GM21825 (cell line): ENCODE measurements at regions not wholly inside any gene's neighbourhood (a gene's known extent, or its start where the extent isn't known, plus 50 kb on each side); places are given as distances from the start of the nearest gene placed in this dataset.

Experiments
- ATAC-seq: cut with Tn5 transposase; IDR thresholded peaks from one replicate; pipeline ENCODE4 v1.9.1; 2021; ENCODE audit warnings: mild to moderate bottlenecking, moderate library complexity; ENCODE audit not compliant: unreplicated experiment

DNA sequence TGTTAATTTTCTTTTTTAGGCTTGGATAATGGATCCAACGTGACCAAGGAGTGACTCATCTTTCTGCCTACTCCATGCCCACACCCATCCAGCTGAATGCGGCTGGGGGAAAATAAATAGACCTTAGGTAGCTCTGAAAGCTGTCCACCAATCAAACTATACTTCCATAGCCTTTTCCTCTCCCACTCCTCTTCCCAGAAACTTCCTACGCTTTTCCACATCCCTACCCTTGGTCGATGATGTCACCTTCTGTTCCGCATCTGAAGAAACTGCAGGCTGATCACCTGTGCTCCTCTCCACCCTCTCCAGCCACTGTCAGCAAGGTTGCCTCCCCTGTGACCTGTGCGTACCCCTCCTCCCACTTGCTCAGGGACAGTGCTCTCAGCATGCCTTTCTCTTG lies 359.8 kb upstream of the KLF6 start:
- no peak for ATAC-seq

DNA sequence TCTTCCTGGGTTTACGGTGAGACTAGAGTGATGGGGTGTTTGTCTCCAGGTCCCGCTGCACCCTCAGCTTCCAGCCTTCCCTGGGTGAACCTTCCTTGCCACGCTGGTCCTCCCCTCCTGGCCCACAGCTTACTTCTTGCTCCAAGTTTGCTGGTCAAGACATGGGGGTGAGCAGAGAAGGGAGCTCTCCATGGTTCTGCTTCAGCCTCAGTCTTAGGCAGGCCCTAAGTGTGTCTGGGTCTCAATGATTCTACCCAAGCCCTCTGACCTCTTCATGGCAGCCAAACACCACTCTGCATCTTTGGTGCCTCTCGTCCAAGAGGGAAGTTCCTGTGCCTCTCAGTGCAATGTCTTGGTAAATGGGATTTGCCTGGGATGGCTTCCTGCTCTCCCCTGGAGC lies 356.5 kb upstream of the KLF6 start:
- no peak for ATAC-seq

DNA sequence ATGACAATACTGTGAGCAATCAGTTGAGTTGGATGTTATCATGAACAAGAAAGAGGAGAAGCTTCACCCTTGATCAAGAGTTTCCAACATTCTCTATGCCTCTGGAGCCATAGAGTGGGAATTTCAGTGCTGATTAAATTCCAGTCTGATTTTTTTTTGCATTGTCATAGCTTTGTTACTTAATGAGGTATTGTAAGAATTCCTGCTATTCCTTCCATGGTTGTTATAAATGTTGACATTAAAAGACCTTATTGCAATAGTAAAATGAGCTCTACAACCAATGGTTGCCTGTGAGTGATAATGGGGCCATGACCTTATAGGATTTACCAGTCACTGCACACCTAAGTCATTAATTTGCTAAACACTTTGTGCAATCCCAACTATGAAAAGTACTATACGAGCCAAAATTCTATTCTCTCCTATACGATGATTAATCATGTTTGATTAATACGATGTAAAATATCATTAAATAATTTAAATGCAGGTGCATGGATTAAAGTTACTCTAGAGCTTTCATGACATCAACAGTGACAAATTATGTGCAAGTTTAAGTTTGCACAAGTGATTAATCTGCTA lies 353.2 kb upstream of the KLF6 start:
- ATAC-seq = no peak

DNA sequence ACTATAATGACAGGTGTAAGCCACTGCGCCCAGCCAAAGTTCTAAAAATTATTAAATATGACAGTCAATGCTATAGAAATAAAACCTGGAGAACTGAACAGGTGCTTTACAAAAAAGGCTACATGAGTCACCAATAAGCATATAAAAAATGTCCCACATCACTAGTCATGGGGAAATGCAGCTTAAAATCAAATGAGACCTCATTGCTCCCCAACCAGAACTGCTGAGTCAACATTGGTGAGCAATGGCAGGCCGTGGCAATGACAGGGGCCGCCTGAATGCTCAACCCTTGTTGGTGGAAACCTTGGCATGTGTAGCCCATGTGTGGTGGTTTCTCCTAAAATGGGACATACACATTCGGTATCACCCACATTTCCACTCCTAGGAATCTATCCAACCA lies 352.3 kb upstream of the KLF6 start:
- ATAC-seq = no peak

DNA sequence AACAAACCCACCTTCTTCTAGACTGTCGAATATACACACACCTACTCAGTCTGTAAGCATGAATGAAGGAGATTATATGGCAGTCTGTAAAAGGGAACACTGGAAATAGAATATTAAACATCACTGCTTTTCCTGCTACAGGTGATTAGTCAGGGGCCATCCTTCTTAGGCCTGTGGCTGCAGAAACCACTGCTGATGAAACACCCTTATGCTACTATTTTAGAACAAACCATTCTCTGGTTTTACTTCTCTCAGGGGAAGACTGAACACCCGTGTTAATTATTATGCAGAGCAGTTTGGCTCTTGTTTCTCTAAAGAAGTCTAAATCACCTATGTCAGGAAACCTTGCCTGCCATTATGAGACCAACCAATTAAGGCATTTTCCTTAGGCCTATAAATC lies 351.1 kb upstream of the KLF6 start:
- peak; percentile 88 for ATAC-seq

DNA sequence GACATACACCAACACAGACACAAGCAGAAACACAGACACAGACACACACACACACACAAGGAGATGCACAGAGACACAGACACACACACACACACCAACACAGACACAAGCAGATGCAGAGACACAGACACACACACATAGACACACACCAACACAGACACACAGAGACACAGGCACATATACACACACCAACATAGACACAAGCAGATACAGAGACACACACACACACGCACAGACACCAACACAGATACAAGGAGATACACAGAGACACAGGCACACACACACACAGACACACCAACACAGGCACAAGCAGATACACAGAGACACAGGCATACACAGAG lies 347.2 kb upstream of the KLF6 start:
- no peak for ATAC-seq

DNA sequence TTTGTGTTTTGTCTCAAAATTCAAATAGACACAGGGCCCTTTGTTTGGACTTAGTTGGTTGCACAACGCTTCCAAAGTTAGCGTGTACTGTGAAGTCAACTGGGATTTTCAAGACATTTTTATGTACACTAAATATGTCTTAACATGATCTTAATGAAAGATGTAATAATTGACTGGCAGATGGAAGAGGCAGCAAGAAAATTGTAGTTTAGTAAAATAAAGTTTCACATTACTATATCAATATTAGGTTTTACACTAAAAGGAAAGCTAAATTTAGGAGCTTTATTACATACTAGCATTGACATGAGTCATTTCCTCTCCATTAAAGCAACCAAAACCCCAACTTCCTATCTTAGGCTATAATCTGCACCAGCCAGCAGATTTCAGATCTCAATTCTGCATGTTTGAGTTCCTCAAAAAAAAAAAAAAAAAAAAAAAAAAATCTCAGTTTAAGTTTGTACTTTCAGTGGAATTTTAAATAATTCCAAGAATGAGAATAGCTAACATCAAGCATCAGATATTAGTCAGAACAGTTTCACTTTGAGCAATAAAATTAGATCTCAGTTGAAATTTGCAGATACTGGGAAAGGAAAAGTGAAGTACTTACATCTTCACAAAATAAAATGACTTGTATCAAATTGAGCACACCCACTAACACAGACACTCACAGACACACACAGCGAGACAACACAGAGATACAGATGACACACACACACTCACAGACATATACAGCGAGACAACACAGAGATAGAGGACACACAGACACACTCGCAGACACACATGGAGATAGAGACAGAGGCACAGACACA lies 346.6 kb upstream of the KLF6 start:
- ATAC-seq = peak; percentile 43

DNA sequence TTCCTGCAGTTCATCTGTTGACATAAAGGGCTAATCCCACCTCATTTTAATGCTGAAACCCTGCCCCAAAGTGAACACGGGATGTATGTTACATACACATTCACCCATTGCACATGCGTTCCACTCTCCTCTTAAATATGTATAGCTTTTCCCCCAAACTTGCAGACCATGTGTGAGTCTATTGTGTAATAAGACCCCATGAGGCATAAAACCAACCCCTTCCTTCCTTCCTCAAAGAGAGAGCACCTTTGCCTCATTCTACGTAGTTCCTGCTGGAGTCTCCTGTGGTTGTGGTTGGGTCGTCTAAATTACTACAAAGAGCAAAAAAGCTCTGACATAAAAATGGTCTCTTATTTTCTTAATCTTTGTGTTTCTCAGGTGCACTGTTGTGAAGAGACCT lies 345.7 kb upstream of the KLF6 start:
- ATAC-seq = no peak

DNA sequence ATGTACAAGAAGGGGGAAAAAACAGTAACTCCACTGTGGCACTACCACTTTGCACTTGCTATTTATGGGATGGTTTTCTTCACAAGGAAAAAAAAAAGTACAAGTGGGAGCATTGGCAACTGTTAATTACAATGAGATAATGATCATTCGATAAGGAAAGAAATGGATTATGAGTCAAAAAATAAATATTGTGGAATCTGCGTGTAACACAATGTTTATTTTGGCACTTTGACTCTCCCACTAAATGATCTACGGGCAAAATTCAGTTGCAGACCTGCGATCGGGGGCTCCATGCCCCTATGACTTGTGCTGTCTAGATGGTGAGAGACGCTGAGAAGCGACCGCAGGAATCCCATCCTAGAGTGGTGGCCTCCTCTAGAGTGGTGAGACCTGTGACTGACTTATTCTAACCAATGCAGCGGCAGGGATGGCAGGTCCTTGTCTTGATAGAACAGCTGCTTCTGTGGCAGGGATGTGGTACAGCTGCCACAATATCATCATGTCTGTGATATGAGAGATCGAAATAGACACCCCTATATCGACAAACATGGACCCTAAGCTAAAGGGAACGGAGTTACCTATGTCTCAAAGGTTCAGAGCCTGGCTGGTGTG lies 345.0 kb upstream of the KLF6 start:
- no peak for ATAC-seq

DNA sequence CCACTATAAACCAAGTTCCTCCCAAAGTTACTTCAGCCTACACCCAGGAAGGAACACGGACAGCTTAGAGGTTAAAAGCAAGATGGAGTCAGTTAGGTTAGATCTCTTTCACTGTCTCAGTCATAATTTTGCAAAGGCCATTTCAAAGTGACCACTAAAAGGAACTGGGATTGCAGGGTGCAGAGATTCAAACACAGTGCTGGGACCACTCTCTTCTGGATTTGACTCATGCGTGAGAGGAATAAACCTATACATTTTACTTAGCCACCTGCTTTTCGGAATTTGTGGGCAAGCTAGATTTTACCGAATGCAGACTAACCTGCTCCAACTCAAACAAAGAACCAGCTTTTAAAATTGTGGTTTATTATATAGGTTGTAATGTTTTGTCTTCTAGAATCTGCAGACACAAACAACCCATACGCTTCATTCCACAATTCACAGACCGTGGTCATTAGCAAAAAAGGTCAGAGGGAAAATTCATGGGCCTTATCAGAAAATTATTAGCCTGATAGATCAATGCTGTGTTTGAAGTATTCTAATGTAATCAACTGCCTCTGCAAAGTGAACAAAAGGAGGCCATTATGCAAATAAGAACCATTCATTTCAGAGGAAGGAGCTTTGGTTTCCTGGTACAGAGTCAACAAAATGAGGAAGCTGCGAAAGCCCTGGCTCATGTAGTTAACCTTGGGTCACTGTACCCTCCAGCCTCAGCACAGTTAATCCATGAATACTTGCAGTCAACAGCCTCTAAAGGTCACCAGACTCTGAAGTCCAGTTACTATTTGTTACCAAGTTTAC lies 342.7 kb upstream of the KLF6 start:
- ATAC-seq = peak; percentile 70

DNA sequence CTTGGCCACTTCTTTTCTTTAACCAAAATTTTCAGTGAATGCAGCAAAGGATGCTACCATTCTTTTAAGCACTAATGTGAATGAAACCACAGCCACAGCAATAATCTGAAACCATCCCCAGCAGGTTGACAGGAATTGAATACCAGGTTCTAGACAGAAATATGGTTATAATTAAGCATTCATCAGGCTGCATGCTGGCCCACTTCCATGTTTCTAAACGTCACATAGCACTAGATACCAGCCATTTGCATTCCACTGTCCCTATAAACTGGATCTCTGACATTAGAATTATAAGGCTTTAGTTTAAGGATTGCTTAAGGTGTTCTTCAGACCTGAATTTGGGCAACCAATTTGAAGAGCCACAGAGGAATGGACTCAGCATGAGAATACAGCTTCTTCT lies 340.8 kb upstream of the KLF6 start:
- ATAC-seq = no peak

DNA sequence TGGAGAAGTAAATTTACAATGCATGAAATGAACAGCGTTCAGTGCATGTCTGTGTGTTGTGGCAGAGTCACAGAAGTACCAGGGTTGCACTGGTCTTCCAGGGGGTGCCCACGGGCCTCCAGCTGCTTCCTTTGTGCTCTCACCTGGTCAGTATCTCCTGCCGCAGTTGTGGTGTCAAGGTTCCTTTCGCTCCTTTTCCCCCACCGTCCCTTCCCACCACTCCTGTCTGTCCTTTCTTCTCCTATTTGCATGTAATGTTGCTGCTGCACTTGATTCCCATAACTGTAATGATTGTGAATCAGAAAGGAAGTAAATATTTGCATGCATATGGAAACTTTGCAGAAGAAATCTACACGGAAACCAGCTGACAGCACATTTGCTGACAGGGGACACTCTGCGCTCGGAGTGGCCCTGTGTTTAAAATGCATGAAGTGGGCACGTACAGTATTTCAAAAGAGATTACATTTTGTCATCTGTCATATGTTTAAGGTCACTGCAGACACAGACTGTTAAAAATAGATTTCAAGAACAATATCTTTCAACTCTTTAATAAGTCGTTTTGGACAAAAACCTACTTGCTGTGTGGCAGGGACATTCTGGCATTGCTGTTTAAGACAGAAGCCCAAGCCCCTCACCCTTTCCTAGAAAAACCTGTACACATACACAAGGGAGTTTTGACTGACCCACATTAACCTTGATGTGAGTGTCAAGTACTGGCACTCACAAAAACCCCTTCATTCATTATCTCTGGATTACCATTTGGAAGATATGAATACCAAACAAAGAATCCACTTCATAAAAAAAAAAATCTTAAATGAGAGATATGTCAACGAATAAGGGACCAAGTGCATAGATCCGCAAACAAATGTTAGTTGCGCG lies 336.7 kb upstream of the KLF6 start:
- peak; percentile 69 for ATAC-seq

DNA sequence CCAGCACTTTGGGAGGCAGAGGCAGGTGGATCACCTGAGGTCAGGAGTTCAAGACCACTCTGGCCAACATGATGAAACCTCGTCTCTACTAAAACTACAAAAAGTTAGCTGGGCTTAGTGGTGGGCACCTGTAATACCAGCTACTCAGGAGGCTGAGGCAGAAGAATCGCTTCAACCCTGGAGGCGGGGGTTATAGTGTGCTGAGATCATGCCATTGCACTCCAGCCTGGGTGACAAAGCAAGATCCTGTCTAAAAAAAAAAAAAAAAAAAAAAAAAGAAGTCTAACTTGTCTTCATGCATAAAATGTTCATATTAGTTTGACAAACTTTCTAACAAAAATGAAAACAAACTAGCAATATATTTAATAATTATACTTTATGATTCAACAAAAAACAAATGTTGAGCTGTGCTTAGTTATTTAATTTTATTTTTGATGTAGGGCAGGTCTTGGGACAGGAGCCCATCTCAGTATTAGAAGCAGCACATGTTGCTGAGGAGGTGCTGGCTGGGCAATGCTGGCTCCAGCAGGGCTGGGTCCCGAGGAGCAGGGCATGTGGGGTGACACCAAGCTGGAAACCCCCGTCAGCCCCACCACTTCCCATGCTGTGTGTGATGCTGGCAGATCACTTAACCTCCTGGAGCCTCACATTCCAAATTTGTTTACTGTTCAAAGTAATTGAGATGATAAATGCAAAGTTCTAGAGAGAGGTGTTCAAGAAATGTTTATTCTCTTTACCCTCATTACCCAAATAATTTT lies 335.3 kb upstream of the KLF6 start:
- no peak for ATAC-seq

DNA sequence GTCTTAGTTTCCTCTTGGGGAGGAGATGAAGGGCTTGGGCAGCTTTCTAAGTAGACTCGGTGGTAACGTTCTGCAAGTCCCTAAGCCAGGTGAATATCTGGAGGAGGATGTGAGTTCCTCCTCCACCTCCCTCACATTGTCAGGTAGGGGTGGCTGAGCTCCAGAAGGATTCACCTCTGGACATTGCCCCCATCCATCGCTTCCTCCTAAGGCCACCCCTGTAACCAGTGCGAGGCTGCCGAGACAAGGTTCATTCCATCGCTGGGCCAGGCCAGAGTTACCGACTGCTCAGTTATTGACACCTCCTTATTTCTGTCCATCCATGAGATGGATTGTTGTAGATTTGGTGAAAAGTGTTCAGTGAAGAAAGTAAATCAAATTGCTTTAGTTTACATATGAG lies 334.1 kb upstream of the KLF6 start:
- no peak for ATAC-seq

DNA sequence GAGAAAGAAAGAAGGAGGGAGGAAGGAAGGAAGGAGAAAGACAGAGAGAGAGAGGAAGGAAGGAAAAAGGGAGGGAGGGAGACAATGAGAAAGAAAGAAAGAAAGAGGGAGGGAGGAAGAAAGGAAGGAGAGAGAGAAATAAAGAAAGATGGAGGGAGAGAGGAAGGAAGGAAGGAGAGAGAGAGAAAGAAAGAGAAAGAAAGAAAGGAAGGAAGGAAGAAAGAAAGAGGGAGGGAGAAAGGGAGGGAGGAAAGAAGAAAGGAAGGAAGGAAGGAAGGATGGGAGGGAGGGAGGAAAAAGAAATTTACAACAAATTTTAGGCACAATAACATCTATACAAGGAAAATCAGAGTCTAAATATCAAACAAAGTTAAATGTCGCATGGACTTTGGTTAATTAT lies 332.6 kb upstream of the KLF6 start:
- ATAC-seq = no peak

DNA sequence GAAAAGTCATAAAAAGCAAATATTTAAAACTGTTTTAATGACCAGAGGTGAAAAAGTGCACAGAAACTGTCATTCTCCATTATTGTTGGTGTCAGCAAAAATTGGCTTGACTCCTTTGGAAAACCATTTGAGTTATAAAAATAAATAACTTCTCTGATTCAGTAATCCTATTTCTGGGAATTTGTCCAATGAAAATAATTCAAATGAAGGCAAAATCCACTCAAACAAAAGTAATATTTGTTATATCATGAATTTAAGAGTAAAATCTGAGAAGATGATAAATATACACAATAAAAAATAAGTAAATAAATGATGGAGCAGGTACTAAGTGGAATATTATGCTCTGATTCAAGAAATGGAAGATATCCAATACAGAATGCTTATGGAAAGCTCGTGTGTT lies 326.6 kb upstream of the KLF6 start:
- ATAC-seq = no peak

DNA sequence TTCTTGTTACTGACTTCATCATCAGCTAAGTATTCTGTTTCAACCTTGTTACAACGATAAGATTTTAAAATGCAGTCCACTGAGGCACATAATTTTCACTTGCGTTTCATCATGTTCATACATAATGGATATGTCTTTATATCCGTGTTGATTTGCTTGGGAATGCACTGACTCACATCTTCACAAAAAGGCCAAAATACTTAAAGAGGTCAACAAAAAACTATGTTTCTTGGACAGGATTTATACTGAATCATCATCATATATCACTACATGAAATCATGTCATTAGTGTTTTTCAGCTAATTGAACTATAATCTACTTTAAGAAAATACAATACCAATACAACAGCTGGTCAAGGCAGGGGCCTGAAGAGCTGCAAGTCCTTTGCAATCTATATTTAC lies 324.5 kb upstream of the KLF6 start:
- ATAC-seq = no peak

DNA sequence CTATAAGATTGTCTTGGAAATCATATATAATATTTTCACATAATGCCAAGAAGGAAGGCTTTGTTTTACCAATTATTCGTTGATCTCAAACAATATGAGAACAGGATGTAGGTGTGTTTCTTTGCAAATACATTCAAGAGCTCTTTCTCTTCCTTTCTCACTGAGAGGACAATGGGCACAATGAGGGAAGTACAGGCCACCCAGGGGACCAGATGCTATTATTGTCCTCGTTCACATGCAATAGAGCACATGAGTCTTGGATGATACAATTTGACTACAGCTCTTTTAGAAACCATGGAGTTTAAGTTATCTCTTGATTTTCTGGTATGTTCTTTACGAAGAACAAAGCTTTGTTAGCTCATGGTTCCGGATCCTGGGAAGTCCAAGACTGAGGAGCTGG lies 323.7 kb upstream of the KLF6 start:
- no peak for ATAC-seq

DNA sequence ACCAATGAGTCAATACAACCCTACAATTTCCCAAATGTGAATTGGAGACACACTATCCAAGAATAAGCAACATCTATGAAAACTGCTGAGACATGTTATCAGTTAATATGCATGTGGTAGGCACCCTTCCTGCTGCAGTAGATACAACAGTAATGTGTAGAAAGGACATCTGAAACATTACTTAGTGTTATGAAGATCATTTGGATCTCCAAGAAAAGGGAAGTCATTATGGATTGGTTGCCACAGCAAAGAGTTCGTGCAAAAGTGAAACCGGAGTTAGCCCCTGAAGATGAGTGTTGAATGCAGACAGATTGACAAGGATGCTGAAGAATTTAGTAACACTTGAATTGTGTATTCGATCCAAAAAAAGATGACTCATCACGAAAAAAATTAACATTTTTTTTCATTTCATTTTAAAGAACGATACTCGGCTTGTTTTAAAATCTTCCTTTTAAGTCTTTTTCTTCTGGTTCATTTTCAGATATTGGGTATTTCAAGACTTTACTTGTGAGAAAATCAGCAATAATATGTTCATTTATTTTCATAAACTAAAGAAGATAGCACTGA lies 322.4 kb upstream of the KLF6 start:
- no peak for ATAC-seq

DNA sequence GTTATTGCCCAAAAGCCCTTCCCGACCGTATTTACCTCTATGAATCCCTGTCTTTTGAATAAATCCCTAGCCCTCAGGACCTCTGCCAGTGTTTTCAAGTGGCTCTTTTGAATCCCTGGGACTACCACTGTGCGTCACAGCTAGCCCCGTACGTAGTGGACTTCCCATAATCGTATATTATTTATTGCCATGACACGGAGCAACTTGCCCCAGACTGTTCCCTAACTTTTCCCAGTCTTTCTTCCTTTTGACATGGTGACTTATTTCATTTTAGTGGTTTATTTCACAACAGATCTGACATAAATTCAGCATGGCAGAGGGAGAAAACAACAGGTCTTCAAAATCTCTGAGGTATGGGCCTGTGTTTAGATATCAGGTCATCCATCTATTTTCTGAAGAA lies 318.6 kb upstream of the KLF6 start:
- no peak for ATAC-seq
